Adrenal gland (tissue), 9 donors: ENCODE measurements at regions not wholly inside any gene's neighbourhood (a gene's known extent, or its start where the extent isn't known, plus 50 kb on each side); places are given as distances from the start of the nearest gene placed in this dataset.
"Not testable (repeated sequence)": the region's sequence is repeated elsewhere in the genome, so short reads cannot be mapped to it uniquely, and the experiment has no call there.

Experiments
- DNase-seq, 7 donors: peaks; one replicate each; pipeline ENCODE4 v3.0.0-alpha.2; 2019 to 2020
- H3K27ac ChIP-seq, 5 donors: fragments of 200-600 bp; sonication (generic) in 4 of 5; 1 replicate in 3 of 5; 2 replicates in 2 of 5; pipeline versions ENCODE4 v1.5.1 to v1.8.0; 2016 to 2020; ENCODE audit warnings: mild to moderate bottlenecking in 1 of 5
- H3K27me3 ChIP-seq: fragments of 200-600 bp; 2 replicates; pipeline ENCODE4 v1.8.0; 2021
- H3K36me3 ChIP-seq, 2 donors: fragments of 200-600 bp; replicated peaks in 1 of 2; 1 replicate in 1 of 2; 2 replicates in 1 of 2; pipeline versions ENCODE4 v1.5.1 to v1.8.0; 2018 to 2022
- H3K4me1 ChIP-seq, 2 donors: fragments of 200-600 bp; replicated peaks in 1 of 2; 1 replicate in 1 of 2; 2 replicates in 1 of 2; pipeline versions ENCODE4 v1.5.1 to v1.8.0; 2018 to 2021
- H3K4me3 ChIP-seq, 4 donors: fragments of 200-600 bp; sonication (generic) in 3 of 4; one replicate each; pipeline ENCODE4 v1.5.1; 2016 to 2018
- H3K9me3 ChIP-seq, 3 donors: fragments of 200-600 bp; sonication (generic) in 1 of 3; replicated peaks in 1 of 3; 1 replicate in 2 of 3; 2 replicates in 1 of 3; pipeline versions ENCODE4 v1.5.1 to v1.8.0; 2016 to 2021
- CTCF ChIP-seq, 6 experiments: fragments of 450-650 bp in 4 of 6; fragments of 200-600 bp in 2 of 6; sonication (generic) in 1 of 6; IDR thresholded peaks; 1 replicate in 5 of 6; 2 replicates in 1 of 6; pipeline versions ENCODE4 v1.5.1 to v1.8.0; 2016 to 2021; ENCODE audit warnings: antibody characterized with exemption in 6 of 6, mild to moderate bottlenecking in 2 of 6, moderate library complexity in 1 of 6
- POLR2A ChIP-seq, 2 donors: fragments of 450-650 bp; IDR thresholded peaks; one replicate each; pipeline ENCODE4 v1.6.1; 2017; ENCODE audit warnings: antibody characterized with exemption in 2 of 2, mild to moderate bottlenecking in 2 of 2, moderate library complexity in 1 of 2
- WGBS, 4 donors: extraction: QIAGEN DNeasy Blood & Tissue Kit in 2 of 4; methylation state at CpG; one replicate each; pipeline versions ENCODE4 v1.1.5 to v1.1.7; 2013 to 2017; 5-methylcytosine and 5-hydroxymethylcytosine counted together
- intact Hi-C, 2 donors: fragments of 100-400 bp; cut with DNase I; formaldehyde crosslinking; loops; one replicate each; pipeline versions ENCODE4 v1.14.1 to v1.15.0; 2022 to 2023
- donor health status: healthy with polysubstance abuse.
- donor health status: Bipolar disorder and iron deficiency.
- donor health status: DM: yes; HTN: yes; CAD: no.
- donor health status: DM: no; HTN: no; CAD: no.
- donor health status: DM: no; HTN: no; CAD: no.

- no peak for DNase-seq
- TF ChIP-seq POLR2A (IDR thresholded peaks at IDR 0.05) = no peak
- no peak for TF ChIP-seq CTCF (IDR thresholded peaks at IDR 0.05)
- H3K36me3 ChIP-seq = no peaks in the 10 kb centered on the region
These were observed 1357.0 kb upstream of the GOT2 start for GRCh38 chr16:60091071-60091470.

GRCh38 chr16:60087530-60087929 is 1353.4 kb upstream of the GOT2 start:
- DNase-seq = no peak
- Histone ChIP-seq H3K4me1 (no peaks in the 10 kb centered on the region), H3K9me3 (no peaks in the 10 kb centered on the region), H3K4me3 (no peak overlapping the region), H3K36me3 (no peaks in the 10 kb centered on the region), H3K27me3 (no peaks in the 10 kb centered on the region), H3K27ac (no peak overlapping the region)
- no peak for TF ChIP-seq CTCF (IDR thresholded peaks at IDR 0.05)
- no peak for TF ChIP-seq POLR2A (IDR thresholded peaks at IDR 0.05)
- intact Hi-C loops = no loop called here

More at GRCh38 chr16:60091071-60091470, 1357.0 kb upstream of the GOT2 start:
- Histone ChIP-seq H3K4me3 (no peak overlapping the region), H3K27ac (no peak overlapping the region), H3K4me1 (no peaks in the 10 kb centered on the region), H3K9me3 (no peaks in the 10 kb centered on the region), H3K27me3 (no peaks in the 10 kb centered on the region)
- intact Hi-C loops = no loop called here

DNA sequence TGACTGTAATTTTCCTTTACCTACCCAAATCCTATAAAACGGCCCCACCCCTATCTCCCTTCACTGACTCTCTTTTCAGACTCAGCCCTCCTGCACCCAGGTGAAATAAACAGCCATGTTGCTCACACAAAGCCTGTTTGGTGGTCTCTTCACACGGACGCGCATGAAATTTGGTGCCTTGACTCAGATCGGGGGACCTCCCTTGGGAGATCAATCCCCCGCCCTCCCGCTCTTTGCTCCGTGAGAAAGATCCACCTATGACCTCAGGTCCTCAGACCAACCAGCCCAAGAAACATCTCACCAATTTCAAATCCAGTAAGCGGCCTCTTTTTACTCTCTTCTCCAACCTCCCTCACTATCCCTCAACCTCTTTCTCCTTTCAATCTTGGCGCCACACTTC is 1344.7 kb upstream of the GOT2 start:
- H3K36me3 ChIP-seq, H3K9me3 ChIP-seq, H3K4me3 ChIP-seq, H3K4me1 ChIP-seq, intact Hi-C loops, H3K27me3 ChIP-seq, H3K27ac ChIP-seq, DNase-seq: not testable (repeated sequence)
- WGBS, 4 donors = 84 to 90% (median 86%) methylated on average over 6 to 10 of the region's 10 CpGs

GRCh38 chr16:60077861-60078260 is 1343.7 kb upstream of the GOT2 start:
- H3K36me3 ChIP-seq = no peaks in the 10 kb centered on the region
- intact Hi-C loops = no loop called here
- no peak overlapping the region for H3K4me3 ChIP-seq
- WGBS, 4 donors = 61 to 78% (median 68%) methylated on average over 3 of the region's 3 CpGs
- no peaks in the 10 kb centered on the region for H3K27me3 ChIP-seq
- no peak for TF ChIP-seq CTCF (IDR thresholded peaks at IDR 0.05)
- no peak for TF ChIP-seq POLR2A (IDR thresholded peaks at IDR 0.05)
- H3K4me1 ChIP-seq = no peaks in the 10 kb centered on the region
- no peak overlapping the region for H3K27ac ChIP-seq
- H3K9me3 ChIP-seq = no peaks in the 10 kb centered on the region
- no peak for DNase-seq

DNA sequence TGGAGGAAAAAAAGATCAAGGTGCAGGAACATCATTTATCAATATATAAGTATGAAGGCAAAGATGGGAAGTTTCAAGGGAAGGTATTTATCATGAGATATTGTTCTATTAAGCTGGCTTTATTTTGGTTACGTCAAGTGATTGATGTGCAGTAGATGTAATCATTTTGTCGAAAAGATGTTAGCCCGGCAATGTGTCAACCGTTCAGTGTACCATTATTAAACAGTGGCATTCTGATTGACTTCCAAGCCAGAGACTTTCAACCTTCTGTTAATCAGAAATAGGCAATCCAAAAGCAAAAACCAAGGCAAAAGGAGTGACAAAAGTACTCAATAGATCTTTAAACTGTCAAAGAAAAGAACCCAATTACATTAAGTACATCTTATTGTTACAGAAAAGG is 1340.3 kb upstream of the GOT2 start:
- Histone ChIP-seq H3K9me3 (no peaks in the 10 kb centered on the region), H3K4me1 (no peaks in the 10 kb centered on the region), H3K27ac (no peak overlapping the region), H3K4me3 (no peak overlapping the region), H3K36me3 (no peaks in the 10 kb centered on the region), H3K27me3 (no peaks in the 10 kb centered on the region)
- DNase-seq = no peak
- TF ChIP-seq POLR2A (IDR thresholded peaks at IDR 0.05) = no peak
- TF ChIP-seq CTCF (IDR thresholded peaks at IDR 0.05) = no peak
- intact Hi-C loops = no loop called here
- 75 to 83% (median 83%) methylated on average over 4 of the region's 4 CpGs for WGBS, 4 donors
